B cell (primary cell): ENCODE measurements at regions not wholly inside any gene's neighbourhood (a gene's known extent, or its start where the extent isn't known, plus 50 kb on each side); places are given as distances from the start of the nearest gene placed in this dataset.

Source experiments
- CTCF ChIP-seq: fragments of 200-600 bp; IDR thresholded peaks from one replicate; pipeline ENCODE4 v1.8.0; 2022; ENCODE audit warnings: antibody characterized with exemption, mild to moderate bottlenecking
- EZH2 ChIP-seq: IDR thresholded peaks from 2 replicates; pipeline ENCODE4 v1.6.1; 2012; ENCODE audit warnings: borderline replicate concordance, low read depth, mild to moderate bottlenecking, moderate library complexity, low read length; ENCODE audit not compliant: insufficient read depth, poor library complexity, severe bottlenecking

- TF ChIP-seq CTCF (no peak), EZH2 (no peak)
These were observed 379.6 kb downstream of the FLRT2 start for GRCh38 chr14:85909581-85909980.
